Spinal cord (tissue), 9 donors: ENCODE measurements at regions not wholly inside any gene's neighbourhood (a gene's known extent, or its start where the extent isn't known, plus 50 kb on each side); places are given as distances from the start of the nearest gene placed in this dataset.
A peak's percentile ranks its signal among the peaks of the same experiment; 100 is the strongest.
"Not testable (repeated sequence)": the region's sequence is repeated elsewhere in the genome, so short reads cannot be mapped to it uniquely, and the experiment has no call there.

Experiments used
- DNase-seq, 6 donors: peaks; one replicate each; pipeline versions ENCODE4 v3.0.0 to v3.0.0-alpha.2; 2013 to 2015; ENCODE audit warnings: low spot score in 6 of 6, low read depth in 4 of 6
- H3K27ac ChIP-seq: one replicate; pipeline ENCODE4 v1.5.1; 2013; ENCODE audit warnings: low read depth, low read length, control low read depth
- H3K27me3 ChIP-seq: one replicate; pipeline ENCODE4 v1.6.1; 2013; ENCODE audit warnings: low read length; ENCODE audit not compliant: control insufficient read depth, insufficient read depth
- H3K36me3 ChIP-seq: one replicate; pipeline ENCODE4 v1.6.1; 2013; ENCODE audit warnings: low read length; ENCODE audit not compliant: control insufficient read depth, insufficient read depth
- H3K4me1 ChIP-seq: one replicate; pipeline ENCODE4 v1.6.1; 2013; ENCODE audit warnings: low read length; ENCODE audit not compliant: control insufficient read depth, insufficient read depth
- H3K4me3 ChIP-seq: one replicate; pipeline ENCODE4 v1.5.1; 2013; ENCODE audit warnings: low read depth, low read length, control low read depth
- H3K9me3 ChIP-seq: one replicate; pipeline ENCODE4 v1.6.1; 2013; ENCODE audit warnings: low read length; ENCODE audit not compliant: control insufficient read depth, insufficient read depth
- WGBS: methylation state at CpG from one replicate; pipeline ENCODE4 v1.1.5; 2013; ENCODE audit warnings: missing lambda C conversion rate; ENCODE audit not compliant: insufficient coverage; 5-methylcytosine and 5-hydroxymethylcytosine counted together
- donor health status: healthy.

- Histone ChIP-seq H3K36me3 (no peaks in the 10 kb centered on the region), H3K27me3 (no peaks in the 10 kb centered on the region), H3K9me3 (no peaks in the 10 kb centered on the region), H3K4me3 (no peak overlapping the region), H3K27ac (no peak overlapping the region), H3K4me1 (no peaks in the 10 kb centered on the region)
- 80% methylated on average over 1 of the region's 1 CpG for WGBS
- no peak for DNase-seq
Measured at GRCh38 chr17:53006006-53006405, 816.7 kb upstream of the KIF2B start.

- no peak for DNase-seq
- no peaks in the 10 kb centered on the region for H3K36me3 ChIP-seq
Measured at GRCh38 chr17:53004902-53005301, 817.8 kb upstream of the KIF2B start.

DNA sequence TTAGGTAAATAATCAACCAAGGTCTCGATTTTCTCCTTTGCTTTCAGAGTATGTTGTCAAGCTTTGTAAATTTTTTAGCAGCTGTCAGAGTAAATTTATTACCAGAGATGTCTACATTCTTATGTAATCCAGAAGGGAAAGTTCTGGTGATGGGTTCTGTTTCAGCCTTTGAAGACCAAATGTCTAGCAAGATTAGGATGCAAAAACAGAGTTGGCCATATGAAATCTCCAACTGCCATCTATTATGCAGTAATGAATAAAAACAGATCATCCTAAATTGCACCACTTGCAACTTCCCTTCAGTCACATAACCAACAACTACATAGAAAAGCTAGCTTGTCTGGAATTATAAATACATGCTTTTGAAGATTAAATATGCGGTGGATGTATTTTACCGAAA lies 826.8 kb upstream of the KIF2B start:
- Histone ChIP-seq H3K27ac (no peak overlapping the region), H3K4me3 (no peak overlapping the region), H3K4me1 (no peaks in the 10 kb centered on the region), H3K9me3 (no peaks in the 10 kb centered on the region), H3K36me3 (no peaks in the 10 kb centered on the region), H3K27me3 (no peaks in the 10 kb centered on the region)
- no peak for DNase-seq
- WGBS: no CpG with 5 or more reads among the region's 3 CpGs

More at GRCh38 chr17:53004902-53005301, 817.8 kb upstream of the KIF2B start:
- H3K4me3 ChIP-seq: no peak overlapping the region
- H3K9me3 ChIP-seq: no peaks in the 10 kb centered on the region
- no peaks in the 10 kb centered on the region for H3K27me3 ChIP-seq
- H3K4me1 ChIP-seq: no peaks in the 10 kb centered on the region
- no peak overlapping the region for H3K27ac ChIP-seq

DNA sequence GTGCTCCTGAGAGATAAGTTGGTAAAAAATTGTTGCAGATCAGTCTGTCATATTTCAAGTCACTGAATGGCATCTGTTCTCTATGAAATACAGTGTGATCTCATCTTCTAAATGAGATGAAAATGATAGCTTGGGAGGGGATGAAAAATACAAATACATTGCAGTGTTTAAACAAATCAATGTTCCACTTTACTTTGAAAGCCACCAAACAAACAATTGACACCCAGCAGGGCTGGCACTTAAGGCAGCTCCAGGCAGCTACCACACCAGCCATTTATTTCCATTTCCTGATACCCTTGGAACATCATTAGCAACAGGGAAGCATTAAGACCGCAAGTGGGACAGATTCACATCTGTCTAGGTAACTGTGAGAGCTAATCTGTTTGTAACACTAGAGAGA lies 827.6 kb upstream of the KIF2B start:
- DNase-seq: peak in 1 of 6 donors; percentile 56
- Histone ChIP-seq H3K27me3 (no peaks in the 10 kb centered on the region), H3K4me3 (no peak overlapping the region), H3K4me1 (no peaks in the 10 kb centered on the region), H3K27ac (no peak overlapping the region), H3K36me3 (no peaks in the 10 kb centered on the region), H3K9me3 (no peaks in the 10 kb centered on the region)
- 29% methylated on average over 1 of the region's 1 CpG for WGBS

- Histone ChIP-seq H3K27ac (no peak overlapping the region), H3K27me3 (no peaks in the 10 kb centered on the region), H3K9me3 (no peaks in the 10 kb centered on the region), H3K36me3 (no peaks in the 10 kb centered on the region), H3K4me3 (no peak overlapping the region), H3K4me1 (no peaks in the 10 kb centered on the region)
- peak in 2 of 6 donors; percentile 4 to 47 for DNase-seq
- 46% methylated on average over 3 of the region's 4 CpGs for WGBS
Measured at GRCh38 chr17:52986056-52986662, 827.6 kb upstream of the CA10 start.

DNA sequence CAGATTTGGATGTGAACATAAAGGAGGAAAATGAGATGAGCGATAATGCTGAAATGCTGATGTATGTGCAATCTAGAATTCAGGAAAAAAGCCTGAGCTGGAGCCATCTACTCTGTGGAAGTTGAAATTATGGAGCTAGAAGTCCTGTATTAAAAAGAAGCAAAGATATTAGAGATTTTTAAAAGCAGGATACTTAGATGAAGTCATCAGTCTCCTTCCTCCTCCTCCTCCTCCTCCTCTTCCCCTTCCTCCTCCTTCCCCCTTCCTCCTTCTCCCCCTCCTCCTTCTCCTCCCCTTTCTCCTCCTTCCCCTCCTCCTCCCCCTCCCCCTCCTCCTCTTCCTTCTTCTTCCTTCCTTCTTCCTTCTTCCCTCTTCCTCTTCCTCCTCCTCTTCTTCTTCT lies 823.8 kb upstream of the CA10 start:
- WGBS: 89% methylated on average over 1 of the region's 1 CpG
- no peaks in the 10 kb centered on the region for H3K36me3 ChIP-seq
- no peaks in the 10 kb centered on the region for H3K4me1 ChIP-seq

DNA sequence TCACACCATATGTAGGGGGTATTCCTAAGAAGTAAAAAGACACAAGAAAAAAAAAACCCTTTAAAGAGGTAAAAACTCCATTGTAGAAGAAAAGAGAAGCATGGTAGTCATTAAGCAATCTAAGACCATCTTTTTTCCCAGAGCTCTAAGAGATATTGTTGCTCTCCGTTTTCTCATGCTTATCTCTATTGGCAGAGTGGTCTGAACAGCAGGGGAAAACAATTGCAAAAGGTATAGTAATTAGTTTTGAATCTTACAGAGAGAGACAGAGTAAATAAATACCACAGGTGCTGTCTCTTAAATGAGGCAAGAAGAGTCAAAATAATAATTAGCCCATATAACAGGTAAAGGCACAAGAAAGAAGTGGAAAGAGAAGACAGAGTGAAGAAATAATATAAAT lies 821.4 kb upstream of the CA10 start:
- Histone ChIP-seq H3K27ac (no peak overlapping the region), H3K27me3 (no peaks in the 10 kb centered on the region), H3K36me3 (no peaks in the 10 kb centered on the region), H3K4me1 (no peaks in the 10 kb centered on the region), H3K4me3 (no peak overlapping the region), H3K9me3 (no peaks in the 10 kb centered on the region)
- no CpG with 5 or more reads among the region's 1 CpG for WGBS
- DNase-seq: peak in 1 of 6 donors; percentile 59

More for the DNA sequence above, 823.8 kb upstream of the CA10 start:
- Histone ChIP-seq H3K27ac (no peak overlapping the region), H3K9me3 (no peaks in the 10 kb centered on the region), H3K4me3 (no peak overlapping the region), H3K27me3 (no peaks in the 10 kb centered on the region)
- no peak for DNase-seq

- H3K4me1 ChIP-seq: no peaks in the 10 kb centered on the region
- no peak overlapping the region for H3K27ac ChIP-seq
- H3K4me3 ChIP-seq: no peak overlapping the region
- no peaks in the 10 kb centered on the region for H3K36me3 ChIP-seq
- no CpG with 5 or more reads among the region's 3 CpGs for WGBS
- no peaks in the 10 kb centered on the region for H3K27me3 ChIP-seq
- no peak for DNase-seq
- no peaks in the 10 kb centered on the region for H3K9me3 ChIP-seq
Measured at GRCh38 chr17:52965856-52966255, 807.3 kb upstream of the CA10 start.

DNA sequence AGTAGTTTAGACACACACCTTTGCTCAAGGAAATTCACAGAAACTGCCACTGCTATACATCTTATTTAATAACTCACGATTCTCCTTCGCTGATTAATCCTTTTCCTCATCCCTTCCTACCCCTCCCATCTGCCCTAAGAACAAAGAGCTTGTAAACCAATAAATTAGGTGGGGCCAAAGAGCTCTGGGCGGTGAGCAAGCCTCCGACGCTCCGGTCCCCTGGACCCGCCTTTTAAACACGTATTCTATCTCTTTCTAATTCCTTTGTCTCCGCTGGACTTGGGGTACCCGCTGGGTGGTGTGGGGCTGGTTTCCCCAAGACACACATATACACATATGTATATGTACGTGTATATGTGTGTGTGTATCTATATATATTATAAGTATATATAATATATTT lies 803.2 kb upstream of the CA10 start:
- H3K9me3 ChIP-seq, DNase-seq, H3K27me3 ChIP-seq, H3K27ac ChIP-seq, H3K4me3 ChIP-seq, H3K36me3 ChIP-seq, H3K4me1 ChIP-seq: not testable (repeated sequence)
- WGBS: 92% methylated on average over 2 of the region's 11 CpGs

DNA sequence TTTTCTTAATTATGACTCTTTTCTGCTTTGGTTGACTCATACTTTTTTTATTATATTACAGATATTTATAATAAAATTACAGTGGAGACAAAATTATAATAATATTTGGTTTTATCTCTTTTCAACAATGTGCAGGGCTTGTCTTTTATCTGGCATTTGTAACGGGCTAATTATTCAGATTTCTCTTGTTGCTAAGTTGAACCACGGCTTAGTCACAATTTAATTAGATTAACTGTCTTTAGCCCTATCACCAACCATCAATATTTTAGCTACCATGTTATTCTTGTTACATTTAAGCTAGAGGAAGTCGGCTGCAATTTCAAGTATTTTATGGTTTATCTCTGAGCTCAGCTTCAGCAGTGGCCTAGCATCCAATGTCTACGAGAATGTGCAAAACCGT lies 798.9 kb upstream of the CA10 start:
- H3K9me3 ChIP-seq: no peaks in the 10 kb centered on the region
- H3K4me3 ChIP-seq: no peak overlapping the region
- H3K27ac ChIP-seq: no peak overlapping the region
- no peaks in the 10 kb centered on the region for H3K4me1 ChIP-seq
- H3K27me3 ChIP-seq: no peaks in the 10 kb centered on the region
- DNase-seq: no peak
- no CpG with 5 or more reads among the region's 5 CpGs for WGBS
- no peaks in the 10 kb centered on the region for H3K36me3 ChIP-seq
